GM23248 (cell line): ENCODE measurements at regions not wholly inside any gene's neighbourhood (a gene's known extent, or its start where the extent isn't known, plus 50 kb on each side); places are given as distances from the start of the nearest gene placed in this dataset.

Experiments
- EZH2 ChIP-seq: fragments of 200-600 bp; sonication (generic); IDR thresholded peaks from 2 replicates; pipeline ENCODE4 v1.6.1; 2018; ENCODE audit warnings: antibody characterized with exemption, mild to moderate bottlenecking; ENCODE audit not compliant: insufficient read depth, poor library complexity, severe bottlenecking
- EZH2phosphoT487 ChIP-seq: fragments of 200-600 bp; sonication (generic); IDR thresholded peaks from 2 replicates; pipeline ENCODE4 v1.6.1; 2018; ENCODE audit warnings: antibody characterized with exemption, moderate library complexity, mild to moderate bottlenecking, low read depth; ENCODE audit not compliant: insufficient read depth

DNA sequence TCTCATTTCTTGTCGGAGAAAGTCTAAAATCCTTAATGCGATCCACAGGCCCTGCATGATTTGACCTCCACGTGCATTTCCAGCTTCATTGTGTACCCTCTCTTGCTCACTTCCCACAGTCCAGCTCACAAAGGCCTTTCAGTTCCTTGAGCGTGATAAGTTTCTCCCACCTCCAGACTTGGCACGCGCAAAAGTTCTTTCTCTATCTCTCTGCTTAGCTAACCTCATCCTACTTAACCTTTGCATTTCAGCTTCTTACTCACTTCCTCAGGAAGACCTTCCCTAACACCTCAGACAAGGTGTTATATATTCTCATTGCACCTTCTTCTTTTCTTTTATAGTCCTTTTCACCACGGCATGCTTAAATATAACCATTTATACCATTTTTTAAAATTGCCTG is 124.8 kb upstream of the XPO1 start:
- TF ChIP-seq EZH2 (no peak), EZH2phosphoT487 (no peak)
